HG02981 (cell line): ENCODE measurements at regions not wholly inside any gene's neighbourhood (a gene's known extent, or its start where the extent isn't known, plus 50 kb on each side); places are given as distances from the start of the nearest gene placed in this dataset.
"Not testable (repeated sequence)": the region's sequence is repeated elsewhere in the genome, so short reads cannot be mapped to it uniquely, and the experiment has no call there.

ENCODE experiments used
- ATAC-seq: cut with Tn5 transposase; IDR thresholded peaks from one replicate; pipeline ENCODE4 v1.9.1; 2021; ENCODE audit warnings: mild to moderate bottlenecking, moderate library complexity; ENCODE audit not compliant: unreplicated experiment

- ATAC-seq = not testable (repeated sequence)
Observed at GRCh38 chr9:67423049-67423728, 430.8 kb upstream of the SPATA31A3 start.

DNA sequence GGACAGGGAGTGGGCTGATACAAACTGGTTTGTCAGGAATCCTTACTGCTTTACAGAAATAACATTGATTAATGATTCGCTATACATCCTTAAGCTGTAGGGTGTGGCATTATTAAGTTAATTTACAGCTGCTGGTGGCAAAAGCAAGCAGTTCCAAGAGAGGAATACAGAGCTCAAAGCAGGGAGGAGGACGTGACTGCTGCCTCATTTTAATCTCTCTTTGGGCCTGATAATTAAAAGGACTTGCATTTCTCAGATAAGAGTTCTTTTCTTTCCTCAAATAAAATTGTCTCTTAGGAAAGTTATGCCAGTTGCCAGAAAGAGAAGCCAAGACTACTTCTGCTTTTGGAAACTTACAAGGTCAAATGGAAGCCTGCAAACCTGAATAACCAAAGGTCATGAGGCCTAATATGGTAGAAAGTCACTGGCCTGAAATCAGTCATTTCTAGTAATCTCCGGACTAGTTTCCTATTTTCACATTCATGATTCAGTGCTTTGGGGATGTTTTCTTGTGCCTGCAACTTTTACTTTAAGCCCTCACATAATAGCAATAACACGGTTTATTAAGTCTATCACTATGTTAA, 426.2 kb upstream of the SPATA31A3 start:
- ATAC-seq = not testable (repeated sequence)

DNA sequence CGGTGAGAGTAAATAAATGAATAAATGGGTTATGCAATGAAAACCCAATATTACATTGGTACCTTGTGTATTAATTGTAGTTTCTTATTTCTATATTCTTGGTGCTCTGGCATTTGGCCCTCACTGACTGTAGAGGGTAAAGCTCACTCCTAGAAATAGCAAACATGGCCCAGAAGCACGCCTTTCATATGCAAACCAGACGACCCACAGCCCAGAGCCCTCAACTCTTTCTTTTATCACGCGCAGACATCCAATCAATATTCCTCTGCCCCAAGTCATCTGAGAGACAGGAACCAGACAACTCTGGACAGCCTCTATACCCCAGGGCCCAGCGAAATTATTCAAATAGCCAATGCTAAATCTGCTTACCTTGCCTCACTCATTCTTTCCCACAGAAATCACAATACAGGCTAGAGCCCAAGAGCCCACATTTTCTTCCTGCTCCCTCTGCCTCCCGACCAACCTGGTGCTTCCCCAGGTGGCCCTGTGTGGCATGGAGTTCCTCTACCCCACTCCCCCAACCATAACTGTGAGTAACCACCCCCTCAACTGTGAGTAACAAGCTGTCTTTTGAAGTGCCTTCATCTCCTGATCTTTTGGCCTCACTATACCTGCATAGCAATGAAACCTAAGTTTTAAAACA, 425.1 kb upstream of the SPATA31A3 start:
- ATAC-seq = not testable (repeated sequence)

DNA sequence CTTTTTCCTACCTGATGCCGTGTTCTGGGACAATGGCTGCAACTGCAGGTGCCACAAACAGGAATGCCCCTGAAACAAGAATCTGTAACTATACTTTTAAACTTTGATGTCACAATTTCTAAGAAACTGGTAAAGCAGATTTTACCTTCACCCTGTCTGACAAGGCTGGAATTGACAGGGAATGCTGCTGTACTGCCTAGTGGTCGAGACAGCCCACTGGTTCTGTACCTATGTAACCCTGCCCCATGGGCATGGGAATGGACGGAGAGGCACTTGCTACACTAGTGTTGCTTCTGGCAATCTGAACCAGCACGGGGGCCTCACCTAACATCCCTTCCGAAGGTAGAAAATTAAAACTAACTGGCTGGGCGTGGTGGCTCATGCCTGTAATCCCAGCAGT, 424.3 kb upstream of the SPATA31A3 start:
- ATAC-seq = not testable (repeated sequence)

DNA sequence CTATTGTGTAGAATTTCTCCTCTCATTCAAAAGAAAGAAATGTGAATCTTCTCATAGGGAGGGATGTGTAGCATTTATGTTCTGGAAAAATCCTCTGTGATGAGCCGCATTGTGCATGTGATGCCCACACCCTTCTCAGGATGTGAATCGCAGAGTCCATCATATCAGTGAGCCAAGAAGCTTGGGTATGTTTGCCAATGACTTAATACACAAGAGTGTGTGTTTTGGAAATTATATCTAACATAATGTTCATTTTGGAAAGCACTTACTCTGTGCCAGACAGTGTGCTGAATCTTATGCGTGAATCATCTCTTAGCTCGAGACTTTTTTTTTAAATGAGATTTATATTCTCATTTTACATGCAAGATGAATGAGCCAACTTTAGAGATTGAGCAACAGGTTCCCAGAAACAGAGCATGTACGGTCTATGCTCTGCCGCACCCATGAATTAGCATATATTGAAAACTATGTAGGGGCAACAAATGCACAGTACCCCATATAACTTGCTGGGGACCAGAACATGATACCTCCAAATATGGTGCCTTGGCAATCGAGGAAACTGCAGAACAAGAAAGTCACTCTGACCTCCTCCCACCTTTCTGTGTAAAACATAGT, 418.4 kb upstream of the SPATA31A3 start:
- not testable (repeated sequence) for ATAC-seq

GRCh38 chr9:67403739-67404138, 411.4 kb upstream of the SPATA31A3 start:
- ATAC-seq = not testable (repeated sequence)

DNA sequence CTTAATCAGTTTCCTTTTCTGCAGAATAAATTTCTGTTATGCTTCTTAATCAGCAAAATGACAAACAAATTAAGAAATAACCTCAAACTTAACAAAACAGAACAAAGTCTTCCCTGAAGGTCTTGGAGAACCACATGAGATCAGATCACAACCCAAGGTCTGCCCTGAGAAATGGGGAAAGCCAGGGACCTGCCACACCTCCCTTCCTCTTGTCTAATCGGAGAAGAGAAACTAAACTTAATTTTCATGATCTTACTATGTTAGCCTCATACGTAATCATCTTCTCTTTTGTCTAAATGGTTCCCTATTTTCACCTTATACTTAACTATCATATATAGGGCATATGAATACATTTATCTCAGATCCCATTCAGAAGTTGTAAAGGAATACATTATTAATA, 405.4 kb upstream of the SPATA31A3 start:
- not testable (repeated sequence) for ATAC-seq

DNA sequence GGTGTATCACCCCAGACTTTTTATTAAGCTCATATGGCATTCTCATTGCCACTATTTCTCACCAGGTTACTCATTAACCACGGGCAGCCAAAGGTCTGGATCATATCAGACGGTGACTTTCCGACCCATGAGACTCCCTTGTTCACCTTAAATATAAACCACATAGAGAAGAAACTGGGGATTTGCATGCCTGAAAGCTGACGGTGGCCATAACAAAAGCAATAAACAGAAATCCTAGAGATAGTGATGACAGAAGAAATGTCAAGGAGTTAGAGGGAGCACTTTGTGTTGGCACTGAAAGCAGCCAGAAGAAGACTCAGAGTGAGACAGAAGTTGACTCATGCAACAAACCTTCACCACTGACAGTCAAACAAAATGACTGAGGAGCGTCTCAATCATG, 402.4 kb upstream of the SPATA31A3 start:
- not testable (repeated sequence) for ATAC-seq

- ATAC-seq = not testable (repeated sequence)
Observed at GRCh38 chr9:67394038-67394437, 401.7 kb upstream of the SPATA31A3 start.

DNA sequence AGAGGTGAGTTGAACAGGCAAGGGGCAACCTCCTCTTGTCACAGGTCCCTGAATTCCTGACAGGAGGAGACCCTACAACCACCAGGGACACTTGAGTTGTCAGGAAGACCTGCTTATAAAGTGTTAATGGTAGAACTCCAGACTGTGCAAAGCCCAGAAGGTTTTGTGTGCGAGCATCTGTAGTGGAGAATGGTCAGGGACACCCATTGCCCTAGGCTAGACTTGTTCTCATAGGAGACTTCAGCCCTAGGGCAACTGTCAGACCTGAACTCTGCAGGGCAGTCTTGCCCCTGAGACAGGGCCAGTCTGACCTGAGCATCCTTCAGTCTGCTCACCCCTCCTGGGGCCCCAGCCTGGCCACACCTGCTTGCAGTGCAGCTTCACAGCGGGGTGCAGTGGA, 377.3 kb upstream of the SPATA31A3 start:
- not testable (repeated sequence) for ATAC-seq

DNA sequence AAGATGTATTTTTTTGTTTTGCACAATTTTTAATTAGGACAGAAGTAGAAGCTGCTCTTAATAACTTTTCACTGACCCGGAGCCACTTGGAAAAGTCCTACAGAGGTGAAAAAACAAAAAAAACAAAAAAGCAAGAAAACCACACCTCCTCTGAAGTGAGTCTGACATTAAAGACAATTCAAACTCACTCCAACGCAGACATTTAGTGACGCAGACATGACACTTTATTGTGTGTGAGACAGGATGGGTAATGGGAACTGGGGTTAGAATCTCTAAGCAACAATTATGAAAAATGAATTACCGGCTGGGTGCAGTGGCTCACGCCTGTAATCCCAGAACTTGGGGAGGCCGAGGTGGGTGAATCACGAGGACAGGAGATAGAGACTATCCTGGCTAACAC, 370.0 kb upstream of the SPATA31A3 start:
- not testable (repeated sequence) for ATAC-seq

DNA sequence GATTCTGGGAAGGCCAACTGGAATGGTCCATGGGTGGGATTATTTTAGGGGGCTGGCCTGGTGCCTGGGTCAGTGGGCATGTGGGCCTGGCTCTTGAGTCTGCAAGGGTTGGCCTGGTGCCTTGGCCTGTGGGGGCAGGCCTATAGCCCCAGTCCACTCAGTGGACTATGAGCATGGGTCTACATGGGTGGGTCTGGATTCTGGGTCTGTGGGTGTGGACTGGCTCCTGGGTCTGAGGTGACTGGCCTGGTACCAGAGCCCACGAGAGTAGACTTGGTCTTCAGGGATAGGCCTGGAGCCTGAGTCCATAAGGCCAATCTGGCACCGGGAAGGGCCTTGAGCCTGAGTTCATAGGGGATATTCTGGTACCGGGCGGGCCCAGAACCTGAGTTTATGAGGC, 361.6 kb upstream of the SPATA31A3 start:
- ATAC-seq = not testable (repeated sequence)

- not testable (repeated sequence) for ATAC-seq
Observed at GRCh38 chr9:67349424-67349759, 357.0 kb upstream of the SPATA31A3 start.

- not testable (repeated sequence) for ATAC-seq
Observed at GRCh38 chr9:67348562-67349423, 356.4 kb upstream of the SPATA31A3 start.

GRCh38 chr9:67348094-67348493, 355.7 kb upstream of the SPATA31A3 start:
- not testable (repeated sequence) for ATAC-seq

GRCh38 chr9:67339216-67339615, 346.9 kb upstream of the SPATA31A3 start:
- not testable (repeated sequence) for ATAC-seq

DNA sequence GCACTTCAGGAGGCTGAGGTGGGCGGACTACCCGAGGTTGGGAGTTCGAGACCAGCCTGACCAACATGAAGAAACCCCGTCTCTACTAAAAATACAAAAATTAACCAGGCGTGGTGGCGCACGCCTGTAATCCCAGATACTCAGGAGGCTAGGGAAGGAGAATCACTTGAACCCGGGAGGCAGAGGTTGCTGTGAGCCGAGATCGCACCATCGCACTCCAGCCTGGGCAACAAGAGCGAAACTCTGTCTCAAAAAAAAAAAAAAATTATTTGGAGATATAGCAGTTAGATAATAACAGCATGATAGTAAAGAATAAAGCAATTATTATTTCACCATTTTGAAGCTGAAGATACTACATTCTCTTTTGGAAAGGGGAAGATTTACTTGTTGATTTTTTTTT, 345.9 kb upstream of the SPATA31A3 start:
- ATAC-seq = not testable (repeated sequence)

GRCh38 chr9:67334727-67335572, 342.6 kb upstream of the SPATA31A3 start:
- peak; percentile 66 for ATAC-seq

DNA sequence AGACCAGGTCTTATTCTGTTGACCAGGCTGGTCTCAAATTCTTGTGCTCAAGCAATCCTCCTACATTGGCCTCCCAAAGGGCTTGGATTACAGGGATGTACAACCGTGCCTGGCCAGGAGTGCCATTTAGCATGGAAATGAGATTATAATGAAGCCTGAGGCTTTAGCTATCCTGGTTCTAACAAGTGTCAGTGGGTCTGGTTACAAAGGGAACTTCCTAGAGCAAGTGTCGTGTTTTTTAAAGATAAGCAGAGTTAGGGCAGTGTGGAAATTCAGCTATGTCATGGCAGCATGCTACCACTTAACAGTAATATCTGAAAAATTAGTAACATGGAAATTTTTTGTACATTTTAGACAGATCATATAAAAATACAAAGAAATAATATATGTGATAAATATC, 339.3 kb upstream of the SPATA31A3 start:
- ATAC-seq = not testable (repeated sequence)

DNA sequence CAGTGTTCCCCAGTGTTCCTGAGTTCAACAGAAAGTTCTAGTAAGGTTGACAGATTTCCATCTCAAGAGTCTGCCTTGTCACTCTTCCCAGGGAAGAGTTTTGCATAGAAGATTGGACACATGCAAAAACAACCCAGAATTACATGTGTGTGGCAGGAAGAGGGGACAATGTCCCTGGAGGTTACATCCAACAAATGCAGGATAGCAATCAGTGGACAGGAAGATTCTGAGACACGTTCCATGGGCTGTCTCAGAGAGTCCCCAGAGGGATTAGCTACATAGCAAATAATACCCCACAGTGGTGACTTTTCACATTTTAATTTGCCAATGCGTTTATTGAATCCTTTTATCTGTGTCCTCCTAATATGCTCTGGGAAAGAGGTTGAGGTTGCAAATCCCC, 321.1 kb upstream of the SPATA31A3 start:
- not testable (repeated sequence) for ATAC-seq
